HG03565 (cell line): ENCODE measurements at regions not wholly inside any gene's neighbourhood (a gene's known extent, or its start where the extent isn't known, plus 50 kb on each side); places are given as distances from the start of the nearest gene placed in this dataset.

Source experiments
- ATAC-seq: cut with Tn5 transposase; IDR thresholded peaks from one replicate; pipeline ENCODE4 v1.9.1; 2021; ENCODE audit warnings: mild to moderate bottlenecking, moderate library complexity; ENCODE audit not compliant: unreplicated experiment

DNA sequence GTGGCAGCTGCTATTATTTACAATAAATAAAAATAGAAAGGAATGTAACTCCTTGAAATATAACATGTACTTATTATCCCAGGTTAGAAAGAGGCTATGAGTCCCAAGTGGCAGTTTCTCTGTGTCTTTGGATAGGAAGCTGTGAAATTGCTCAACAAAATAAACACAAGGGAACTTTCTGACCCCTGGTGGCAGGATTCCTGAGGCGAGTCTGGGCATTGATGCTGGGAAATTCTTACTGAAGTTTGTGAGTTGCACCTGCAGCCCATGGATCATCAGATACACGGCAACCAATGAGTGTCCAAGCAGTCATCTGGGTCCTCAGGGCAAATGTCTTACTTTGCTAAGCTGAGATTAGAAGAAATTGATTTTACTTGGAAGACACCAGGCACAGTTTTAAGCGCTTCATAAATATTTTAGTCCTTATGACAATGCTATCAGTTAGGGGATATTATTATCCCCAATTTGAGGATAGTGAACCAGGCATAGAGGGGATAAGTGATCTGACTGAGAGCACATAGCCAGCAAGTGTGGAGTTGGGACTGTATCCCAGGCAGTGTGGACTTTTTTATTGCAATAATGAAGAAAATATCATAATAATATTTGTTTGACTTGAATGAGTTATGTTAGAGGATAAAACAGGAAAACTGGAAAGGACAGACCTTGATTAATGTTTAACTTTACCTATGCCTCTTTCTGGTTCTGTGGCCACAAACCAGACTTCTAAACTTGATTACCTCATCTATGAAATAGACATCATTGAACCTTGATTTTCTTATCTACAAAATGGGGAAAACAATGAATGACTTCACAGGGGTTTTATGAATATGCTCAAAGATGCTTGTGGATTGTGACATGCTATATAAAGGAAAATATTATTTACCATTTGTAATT lies 265.5 kb upstream of the ADAMTSL1 start:
- ATAC-seq, result no peak

DNA sequence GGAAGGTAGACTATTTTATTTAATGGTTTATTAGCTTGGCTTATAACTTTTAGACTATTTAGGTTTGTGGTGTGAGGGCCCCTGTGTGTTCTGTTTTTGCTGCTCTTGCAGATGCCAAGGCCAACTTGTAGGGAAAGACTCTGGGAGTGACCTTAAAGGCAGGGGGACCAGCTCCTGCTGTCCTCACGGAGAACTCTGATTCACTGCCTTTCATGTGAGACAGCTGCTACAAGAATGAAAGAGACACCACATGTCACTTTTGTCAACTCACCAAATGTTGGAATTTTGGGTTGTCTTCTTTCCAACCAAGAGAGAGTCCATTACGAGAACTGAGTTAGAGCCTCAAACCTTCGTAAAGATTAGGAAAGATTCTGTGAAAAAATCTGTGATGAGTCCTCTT lies 258.3 kb upstream of the ADAMTSL1 start:
- no peak for ATAC-seq

DNA sequence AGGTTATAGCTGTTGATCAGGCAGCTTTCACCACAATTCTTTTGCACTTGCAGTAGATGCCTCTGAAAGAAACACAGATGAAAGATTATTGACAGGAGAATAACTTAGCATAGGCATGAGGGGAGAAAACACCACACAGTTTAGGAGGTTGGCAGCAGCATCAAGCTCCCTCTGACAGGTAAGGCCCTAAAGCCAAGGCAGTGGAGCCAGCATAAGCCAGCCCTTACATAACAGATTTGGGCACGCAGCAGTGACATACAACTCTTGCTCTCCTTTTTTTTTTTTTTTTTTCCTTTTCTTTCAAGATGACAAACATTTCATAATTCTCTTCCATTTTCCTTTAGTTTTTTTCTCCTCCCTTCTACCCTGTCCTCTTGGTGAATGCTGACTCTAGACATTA lies 257.6 kb upstream of the ADAMTSL1 start:
- ATAC-seq, result no peak

DNA sequence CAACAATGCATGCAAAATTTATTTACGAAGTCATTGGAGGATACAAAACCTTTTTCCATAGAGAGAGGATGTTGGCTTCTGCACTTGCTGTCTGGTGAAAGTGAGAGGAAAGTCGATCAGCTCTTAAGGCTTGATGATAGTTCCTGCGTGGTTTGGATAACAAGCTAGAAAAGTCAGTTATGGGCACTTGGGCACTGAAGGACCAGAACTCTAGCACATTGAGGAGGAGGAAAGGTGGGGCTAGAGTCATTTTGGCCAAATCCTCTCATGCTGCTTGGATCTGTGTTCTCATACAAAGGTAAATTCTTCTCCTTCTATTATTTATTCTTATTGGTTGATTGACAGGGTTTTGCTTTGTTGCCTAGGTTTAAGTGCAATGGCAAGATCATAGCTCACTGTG lies 245.9 kb upstream of the ADAMTSL1 start:
- no peak for ATAC-seq

DNA sequence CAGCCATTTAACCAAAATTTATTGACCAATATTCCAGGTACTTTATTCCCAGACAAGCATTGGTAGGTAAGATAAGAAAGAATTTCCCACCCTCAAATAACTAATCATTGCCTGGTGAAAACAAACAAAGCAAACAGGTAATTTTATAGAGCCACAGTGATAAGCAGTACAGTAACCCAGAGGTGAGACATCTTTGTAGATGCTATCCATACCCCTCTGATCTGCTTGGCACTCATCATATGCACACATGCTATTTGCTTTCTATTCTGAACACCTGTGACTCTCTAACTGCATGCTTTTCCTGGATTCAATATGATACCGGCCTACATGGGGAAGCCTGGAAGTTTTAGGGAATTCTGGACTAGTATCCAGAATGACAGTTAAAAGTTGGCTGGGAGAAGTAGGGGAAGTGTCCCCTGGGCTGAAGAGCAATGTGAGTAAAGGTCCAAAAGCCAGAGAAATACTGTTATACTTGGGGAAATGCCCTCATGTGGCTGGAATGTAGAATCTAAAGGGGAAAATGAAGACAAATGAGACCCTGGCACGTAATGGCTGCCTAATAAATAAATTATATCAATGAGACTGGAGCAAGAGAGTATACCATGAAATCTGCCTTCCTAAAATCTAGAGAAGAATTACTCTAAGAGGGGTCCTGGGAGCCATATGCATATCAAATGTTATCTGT lies 243.8 kb upstream of the ADAMTSL1 start:
- no peak for ATAC-seq

DNA sequence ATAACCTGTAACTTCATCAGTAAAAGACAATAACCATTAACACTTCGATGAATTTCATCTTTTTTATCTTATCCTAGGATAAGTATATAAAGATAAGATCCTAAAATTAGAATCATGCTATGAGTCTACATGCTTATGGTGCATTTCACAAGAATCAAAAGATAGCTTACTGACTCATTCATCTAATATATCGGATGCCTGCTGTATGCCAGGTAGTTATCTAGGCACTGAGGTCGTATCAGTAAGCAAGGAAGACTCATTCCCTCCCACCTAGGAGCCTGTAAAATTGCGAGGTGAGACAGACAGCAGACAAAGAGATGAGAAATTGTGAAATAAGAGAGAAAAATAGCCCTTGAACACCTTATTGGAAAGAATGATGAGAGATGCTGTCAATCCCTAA lies 240.6 kb upstream of the ADAMTSL1 start:
- no peak for ATAC-seq

DNA sequence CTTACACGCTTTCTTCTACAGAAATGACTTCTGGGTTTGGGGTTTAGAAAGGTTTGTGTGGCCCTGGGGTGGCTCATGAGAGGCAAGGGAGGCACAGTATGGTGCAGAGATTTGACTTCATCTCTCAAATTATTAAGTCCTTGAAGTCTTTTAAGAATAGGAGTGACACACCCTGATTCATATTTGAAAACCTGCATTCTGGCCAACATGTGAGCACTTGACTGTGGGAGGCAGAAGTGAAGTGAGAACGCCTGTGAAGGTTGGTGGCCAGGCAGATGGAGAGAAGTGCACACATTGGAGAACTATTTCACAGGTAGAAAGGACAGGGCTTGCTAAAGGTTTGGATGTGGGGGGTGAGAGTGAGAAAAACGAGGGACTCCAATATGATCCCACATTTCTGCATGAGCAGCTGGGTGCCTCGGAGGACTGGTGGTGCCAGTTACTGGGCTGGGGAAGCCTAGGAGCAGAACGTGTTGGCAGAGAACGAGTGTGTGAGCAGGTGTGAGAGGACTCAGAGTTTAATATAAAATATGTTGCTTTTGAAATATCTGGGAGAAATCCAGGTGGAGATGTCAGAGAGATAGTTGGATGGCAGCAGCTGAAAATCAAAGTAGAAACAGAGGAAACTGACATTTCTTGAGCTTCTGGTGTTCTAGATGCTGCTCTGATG lies 240.0 kb upstream of the ADAMTSL1 start:
- ATAC-seq, result no peak

DNA sequence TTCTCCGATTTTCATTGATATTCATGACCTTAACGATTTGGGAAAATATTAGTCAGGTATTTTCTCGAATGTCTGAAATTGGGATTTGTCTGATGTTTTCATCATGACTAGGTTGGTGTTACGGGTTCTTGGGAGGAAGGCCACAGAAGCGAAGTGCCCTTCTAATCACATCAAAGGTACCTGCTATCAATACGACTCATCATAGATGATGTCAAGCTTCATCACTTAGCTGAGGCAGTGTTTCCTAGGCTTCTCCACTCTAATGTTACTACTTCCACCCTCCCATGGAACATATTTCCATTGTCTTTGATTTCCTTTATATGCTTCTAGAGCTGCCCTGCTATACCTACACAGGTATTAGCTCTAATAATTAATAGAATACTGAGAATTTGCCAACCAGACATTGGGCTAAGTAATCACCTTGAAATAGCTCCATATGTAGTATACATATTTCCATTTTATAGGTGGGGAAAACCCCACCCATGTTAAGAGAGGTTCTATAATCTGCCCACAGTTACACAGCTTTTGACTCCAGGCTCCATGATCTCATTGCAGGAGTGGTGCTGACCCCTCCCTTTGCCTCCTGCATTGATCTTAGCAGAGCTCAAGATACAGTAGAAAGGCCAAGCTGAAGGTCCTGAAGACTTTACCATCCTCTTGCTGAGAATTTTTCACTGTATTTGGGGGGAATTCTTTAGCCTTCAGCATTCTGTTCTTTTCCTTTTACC lies 238.6 kb upstream of the ADAMTSL1 start:
- ATAC-seq, result no peak

DNA sequence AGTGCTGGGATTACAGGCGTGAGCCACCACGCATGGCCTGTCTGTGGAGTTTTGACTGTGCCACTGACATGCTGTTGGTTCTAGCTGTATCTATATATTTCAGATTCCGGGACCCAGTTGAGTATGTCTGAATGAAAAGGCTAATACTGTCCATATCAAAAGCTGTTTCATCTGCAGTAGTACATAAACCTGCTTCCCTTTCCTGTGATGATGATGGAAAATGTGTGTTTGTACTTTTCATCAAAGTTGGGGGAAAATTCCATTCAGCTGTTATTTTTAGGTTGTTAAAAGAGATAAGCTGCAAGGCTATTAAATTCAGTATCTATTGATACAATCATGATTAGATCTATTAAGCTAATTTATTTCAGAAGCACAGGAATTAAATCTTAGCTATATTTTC lies 237.6 kb upstream of the ADAMTSL1 start:
- ATAC-seq, result no peak

DNA sequence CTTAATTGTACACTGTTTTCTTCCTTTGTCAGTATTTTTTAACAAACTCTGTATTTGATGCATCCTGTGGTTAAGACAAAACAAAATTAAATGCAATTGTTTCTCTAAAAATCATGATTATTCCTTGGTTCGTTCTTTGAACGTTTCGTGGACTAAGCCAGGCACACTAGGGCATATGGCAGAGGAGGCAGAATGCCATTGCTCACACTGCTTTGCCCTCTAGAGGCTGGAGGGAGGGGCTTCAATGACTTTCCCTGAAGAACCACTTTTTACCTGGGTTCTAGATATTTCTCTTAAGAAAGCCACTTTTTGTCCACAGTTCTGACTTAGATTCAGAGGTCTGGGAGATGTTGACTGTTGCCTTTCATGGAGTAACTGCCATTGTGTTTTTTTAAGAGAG lies 236.2 kb upstream of the ADAMTSL1 start:
- ATAC-seq, result no peak

DNA sequence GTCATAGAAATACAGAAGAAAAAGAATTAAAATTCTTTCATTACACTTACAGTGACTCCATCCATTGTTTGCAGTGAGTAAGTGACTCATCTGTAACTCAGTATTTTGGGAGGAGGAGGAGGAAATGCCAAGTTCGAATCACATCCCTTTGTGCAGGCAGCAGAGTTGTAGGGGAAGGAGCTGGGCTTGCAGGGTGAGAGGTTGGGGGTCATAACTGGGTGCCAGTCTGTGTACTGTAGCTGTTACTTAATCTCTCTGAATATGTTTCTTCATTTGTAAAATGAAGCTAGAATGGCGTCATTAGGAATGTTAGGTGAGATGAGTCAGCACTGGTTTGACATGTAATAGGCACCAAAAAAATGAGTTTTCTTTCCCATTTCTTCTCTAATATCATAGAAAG lies 235.7 kb upstream of the ADAMTSL1 start:
- no peak for ATAC-seq

DNA sequence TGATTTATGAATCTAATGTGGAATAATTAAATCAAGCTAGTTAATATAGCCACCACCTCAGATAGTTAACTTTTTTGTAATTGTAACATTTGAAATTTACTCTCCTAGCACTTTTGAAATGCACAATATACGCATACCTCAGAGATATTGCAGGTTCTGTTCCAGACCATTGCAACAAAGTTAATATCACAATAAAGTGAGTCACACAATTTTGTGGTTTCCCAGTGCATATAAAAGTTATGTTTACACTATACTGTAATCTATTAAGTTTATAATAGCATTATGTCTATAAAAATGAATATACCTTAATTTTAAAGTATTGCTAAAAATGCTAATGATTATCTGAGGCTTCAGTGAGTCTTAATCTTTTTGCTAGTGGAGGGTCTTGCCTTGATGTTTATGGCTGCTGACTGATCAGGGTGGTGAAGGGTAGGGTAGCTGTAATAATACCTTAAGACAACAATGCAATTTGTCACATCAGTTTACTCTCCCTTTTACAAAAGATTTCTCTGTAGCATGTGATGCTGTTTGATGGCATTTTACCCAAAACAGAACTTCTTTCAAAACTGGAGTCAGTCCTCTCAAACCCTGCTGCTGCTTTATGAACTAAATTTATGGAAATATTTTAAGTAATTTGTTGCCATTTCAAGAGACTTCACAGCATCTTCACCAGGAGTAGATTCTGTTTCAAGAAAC lies 235.1 kb upstream of the ADAMTSL1 start:
- no peak for ATAC-seq

DNA sequence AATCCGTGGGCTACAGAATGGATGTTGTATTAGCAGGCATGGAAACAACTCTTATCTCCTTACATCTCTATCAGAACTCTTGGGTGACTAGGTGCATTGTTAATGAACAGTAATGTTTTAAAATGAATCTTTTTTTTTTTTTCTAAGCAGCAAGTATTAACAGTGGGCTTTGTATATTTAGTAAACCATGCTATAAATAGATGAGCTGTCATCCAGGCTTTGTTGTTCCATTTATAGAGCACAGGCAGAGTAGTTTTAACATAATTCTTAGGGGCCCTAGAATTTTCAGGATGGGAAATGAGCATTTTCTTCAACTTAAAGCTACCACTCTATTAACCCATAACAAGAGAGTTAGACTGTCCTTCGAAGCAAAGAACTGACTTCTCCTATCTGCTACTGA lies 233.7 kb upstream of the ADAMTSL1 start:
- no peak for ATAC-seq

DNA sequence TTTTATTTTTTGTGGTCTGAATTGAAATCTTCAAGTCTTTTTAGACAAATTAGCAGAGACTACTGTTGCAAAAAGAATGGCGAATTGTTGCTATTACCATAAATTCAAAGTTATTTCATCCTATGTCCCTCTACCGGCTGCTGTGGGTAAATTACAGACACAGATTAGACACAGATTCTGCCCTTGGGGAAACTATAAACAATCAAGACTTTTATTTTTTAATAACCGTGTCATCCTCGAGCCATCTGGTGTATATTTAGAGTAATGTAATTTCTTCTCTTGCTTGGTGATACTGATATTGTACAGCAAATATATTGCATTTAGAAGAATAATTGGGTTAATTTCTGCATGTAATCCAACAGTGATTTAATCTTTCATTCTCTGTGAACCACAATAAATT lies 228.0 kb upstream of the ADAMTSL1 start:
- no peak for ATAC-seq

DNA sequence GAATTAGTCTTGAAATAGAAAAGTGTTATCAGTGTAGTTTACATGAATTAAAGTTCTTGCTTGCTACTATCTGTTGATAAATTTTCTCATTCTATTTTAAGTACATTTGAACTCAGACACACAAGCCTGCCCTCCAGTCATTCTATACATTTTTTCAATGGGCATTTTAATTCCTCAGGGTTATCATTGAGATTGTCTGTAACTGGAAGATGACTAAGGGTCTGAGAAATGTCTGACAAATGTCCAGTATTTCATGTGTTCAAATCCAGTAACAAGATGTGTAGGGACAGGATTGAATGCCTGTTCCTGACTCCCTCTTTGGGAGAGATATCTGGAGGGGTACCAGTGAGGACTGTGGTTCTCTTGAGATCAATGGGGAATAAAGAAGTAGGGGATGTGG lies 223.9 kb upstream of the ADAMTSL1 start:
- ATAC-seq, result no peak

DNA sequence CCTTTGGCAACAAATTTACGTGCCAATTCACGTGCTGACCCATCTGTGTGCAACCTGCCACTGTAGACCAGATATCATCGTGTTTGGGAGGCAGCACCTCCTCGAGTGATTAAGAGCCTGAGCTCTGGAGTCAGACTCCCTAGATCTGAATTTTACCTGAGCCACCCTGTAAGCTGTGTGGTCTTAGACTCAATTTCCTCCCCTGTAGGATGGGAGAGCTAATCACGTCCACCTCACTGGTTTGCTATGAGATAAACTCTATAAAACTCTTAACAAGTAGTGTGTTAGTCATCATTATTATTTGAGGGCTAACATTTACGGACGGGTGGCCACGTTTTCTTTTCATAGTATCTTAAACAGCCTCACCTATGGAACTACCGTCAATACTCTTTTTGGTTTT lies 220.0 kb upstream of the ADAMTSL1 start:
- ATAC-seq, result no peak

DNA sequence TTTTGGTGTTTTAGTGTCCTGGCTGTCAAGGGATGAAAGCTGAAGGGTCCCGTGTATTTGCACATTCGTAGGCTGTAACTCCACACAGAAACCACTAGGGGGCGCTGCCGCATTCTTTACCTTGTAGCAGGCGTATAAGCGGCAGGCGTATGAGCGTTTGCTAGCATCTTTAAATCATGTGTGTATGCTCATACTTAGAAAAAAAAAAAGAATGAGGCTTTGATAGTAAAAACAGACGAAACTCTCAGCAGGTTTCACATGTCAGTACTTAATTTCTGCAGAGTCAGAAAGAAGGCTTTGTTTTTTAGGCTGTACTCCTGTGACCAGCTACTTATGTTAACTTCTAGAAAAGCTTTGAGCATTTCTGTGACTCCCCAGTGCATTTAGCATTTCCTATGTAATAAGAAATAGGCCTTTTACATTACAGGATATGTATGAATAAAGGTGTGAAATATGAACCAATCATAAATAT lies 218.8 kb upstream of the ADAMTSL1 start:
- ATAC-seq, result peak; percentile 88

DNA sequence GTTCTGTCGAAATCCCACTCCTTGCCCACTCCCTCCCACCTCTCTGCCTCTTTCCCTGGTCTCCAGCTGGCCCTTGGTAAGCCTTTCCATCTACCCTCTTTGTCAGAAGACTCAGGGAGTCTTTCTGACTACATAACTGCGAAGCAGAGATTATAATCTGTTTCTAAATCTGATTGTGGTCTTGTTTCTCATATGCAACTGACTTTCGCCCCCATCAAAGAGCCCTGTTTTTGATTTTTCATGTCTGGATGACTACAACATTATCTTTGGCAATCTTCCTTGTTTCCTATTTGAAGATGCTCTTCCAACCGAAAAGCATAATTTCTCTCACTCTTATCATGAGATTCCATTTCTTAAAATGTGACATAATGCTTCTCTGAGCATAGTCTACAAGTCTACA lies 218.2 kb upstream of the ADAMTSL1 start:
- no peak for ATAC-seq

DNA sequence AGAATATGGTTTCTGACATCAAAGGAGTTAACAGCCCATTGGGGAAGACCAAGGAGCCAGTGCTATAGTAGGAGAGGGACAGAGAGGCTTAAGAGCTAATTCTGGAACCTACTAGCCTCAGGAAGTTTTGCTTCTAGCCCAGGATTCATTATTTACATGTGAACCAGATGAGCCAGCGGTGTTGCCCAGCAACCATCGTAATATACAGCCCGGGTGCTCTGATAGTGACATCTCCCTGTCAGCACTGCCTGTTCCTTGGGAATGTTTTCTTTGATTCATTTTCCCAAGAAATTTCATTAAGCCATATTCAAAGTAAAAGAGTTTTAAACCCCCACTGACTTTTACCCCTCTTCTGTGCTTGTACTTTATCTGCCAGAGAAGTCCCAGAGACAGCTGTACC lies 217.4 kb upstream of the ADAMTSL1 start:
- no peak for ATAC-seq

DNA sequence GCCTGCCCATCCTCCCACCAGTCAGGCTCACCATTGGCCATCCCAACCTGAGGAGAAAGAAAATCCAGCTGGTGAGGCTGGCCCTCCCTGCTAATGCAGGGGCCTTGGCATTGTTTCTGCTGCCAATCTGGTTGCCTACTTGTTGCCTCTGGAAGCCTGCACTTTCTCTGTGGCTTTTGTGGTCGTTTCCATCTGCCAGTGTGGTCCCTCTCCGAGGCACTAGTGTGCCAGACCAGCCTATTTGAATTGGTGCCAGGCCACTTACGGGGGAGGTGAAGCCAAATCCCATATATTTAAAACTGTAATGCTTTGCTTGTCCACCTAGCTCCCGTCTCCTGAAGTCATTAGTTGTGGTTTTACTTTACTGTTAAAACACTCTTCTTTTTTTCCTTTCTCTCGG lies 213.4 kb upstream of the ADAMTSL1 start:
- ATAC-seq, result no peak

DNA sequence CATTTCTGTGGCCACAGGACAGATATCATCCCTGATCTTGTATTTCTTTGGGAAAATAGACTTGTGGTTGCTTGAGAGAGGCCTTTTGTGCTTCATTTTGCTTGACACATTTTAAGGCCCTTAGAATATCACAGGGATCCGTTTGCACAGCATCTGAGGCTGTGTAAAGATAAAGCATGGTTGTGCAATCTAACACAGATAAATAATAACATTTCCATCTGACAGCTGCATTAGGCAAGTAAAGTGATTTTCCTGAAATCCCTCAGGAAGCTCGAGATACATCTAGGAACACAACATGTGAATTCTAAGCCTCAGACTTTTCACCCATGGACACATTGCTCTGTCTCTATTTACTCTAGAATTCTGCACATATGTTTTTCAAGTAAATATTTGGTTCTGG lies 212.8 kb upstream of the ADAMTSL1 start:
- ATAC-seq, result no peak
